GM21717 (cell line): ENCODE measurements at regions not wholly inside any gene's neighbourhood (a gene's known extent, or its start where the extent isn't known, plus 50 kb on each side); places are given as distances from the start of the nearest gene placed in this dataset.

Source experiments
- ATAC-seq: cut with Tn5 transposase; IDR thresholded peaks from one replicate; pipeline ENCODE4 v1.9.1; 2021; ENCODE audit warnings: mild to moderate bottlenecking, moderate library complexity; ENCODE audit not compliant: unreplicated experiment

DNA sequence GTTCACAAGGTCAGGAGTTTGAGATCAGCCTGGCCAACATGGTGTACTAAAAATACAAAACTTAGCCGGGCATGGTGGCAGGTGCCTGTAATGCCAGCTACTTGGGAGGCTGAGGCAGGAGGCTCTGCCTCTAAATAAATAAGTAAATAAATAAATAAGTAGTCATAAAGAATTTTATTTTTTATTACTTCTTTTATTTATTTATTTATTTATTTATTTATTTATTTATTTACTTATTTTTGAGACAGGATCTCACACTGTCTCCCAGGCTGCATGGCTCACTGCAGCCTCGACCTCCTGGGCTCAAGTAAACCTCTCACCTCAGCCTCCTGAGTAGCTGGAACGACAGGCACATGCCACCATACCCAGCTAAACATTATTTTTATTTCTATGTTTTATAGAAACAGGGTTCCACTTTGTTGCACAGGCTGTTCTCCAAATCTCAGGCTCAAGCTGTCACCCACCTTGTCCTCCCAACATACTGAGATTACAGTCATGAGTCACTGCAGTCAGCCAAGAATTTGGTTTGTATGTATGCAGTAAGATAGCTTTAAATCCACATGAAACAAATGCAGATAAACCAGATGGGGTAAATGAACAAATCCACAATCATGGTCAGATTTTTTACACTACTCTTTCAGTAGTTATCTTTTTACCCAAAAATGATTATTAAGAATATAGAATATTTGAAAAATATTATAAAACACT, 523.3 kb upstream of the RGS18 start:
- no peak for ATAC-seq

DNA sequence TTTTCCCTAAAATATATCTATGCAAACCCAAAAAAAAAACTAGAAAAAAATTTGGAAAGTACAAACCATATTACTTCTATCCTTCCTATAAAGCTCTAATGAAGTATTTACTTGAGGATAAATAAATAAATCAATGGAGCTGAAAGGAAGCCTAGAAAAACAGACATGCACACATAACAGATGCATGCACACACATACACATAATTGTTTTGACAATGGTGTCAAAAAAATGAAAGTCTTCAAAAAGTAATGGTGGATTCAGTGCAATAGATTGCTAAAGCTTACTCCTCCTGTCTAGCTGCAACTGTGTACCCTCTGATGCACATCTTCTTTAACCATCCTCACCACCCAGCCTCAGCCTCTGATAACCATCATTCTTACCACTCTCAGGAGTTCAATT, 521.9 kb upstream of the RGS18 start:
- no peak for ATAC-seq

DNA sequence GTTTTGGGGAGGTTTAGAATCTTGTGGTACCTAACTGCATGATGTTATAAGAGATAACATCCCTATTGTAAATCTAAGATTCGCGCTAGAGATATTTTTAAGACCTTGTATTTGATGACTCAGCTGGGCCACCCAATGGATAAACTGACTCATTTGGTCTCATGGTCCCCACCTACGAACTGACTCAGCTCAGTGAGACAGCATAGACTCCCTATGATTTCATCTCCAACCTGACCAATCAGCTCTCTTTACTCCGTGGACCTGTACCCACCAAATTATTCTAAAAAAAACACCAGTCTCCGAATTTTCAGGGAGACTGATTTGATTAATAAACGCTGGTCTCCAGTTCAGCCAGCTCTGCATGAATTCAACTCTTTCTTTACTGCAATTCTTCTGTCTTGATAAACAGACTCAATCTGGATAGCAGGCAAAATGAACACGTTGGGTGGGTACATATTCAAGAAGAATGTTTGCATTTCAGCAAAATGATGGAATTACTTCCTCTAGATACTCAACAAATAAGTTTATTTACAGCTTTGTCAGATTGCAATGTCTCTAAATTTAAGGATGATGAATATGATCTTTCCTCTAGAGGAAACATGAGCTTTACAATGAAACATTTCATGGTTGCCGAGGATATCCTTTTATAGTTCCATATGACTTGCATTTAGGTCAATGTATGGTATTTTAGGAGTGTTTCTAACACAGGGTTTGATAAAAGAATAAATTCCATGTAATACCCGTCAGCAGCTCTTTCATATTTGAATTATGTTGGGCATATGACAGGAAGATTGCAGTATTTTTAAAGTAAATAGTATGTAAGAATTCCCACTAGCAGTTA, 516.6 kb upstream of the RGS18 start:
- no peak for ATAC-seq

DNA sequence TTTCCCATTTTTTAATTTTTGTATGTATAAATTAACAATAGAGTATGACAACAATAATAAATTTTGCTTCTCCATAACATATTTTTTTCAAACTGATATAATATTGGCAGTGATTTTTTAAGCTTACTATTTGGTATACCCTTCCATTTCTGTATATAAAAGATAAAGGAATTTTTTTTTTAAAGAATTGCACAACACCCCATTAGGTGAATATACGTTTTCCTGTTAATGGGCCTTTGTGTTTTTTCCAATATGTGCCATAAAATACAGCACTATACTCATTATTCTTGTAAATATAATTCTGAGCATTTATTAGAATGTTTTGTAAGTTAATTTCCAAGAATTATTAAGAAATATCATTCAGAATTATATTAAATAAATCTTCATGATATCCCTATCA, 515.2 kb upstream of the RGS18 start:
- no peak for ATAC-seq

DNA sequence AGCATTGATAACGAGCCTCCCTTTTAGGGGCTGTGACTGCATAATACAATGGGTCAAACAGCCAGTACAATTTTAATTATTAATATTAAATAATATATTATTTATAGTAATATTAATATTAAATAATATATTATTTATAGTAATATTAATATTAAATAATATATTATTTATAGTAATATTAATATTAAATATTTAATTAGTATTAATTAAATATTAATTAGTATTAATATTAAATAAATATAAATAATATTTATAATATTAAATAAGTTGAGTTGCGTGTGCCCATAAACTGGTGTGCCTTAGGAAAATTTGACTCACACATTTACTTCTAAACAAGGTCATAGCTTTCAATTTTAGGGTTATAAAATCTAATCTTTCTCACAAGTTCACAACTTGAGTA, 509.3 kb upstream of the RGS18 start:
- ATAC-seq: no peak

DNA sequence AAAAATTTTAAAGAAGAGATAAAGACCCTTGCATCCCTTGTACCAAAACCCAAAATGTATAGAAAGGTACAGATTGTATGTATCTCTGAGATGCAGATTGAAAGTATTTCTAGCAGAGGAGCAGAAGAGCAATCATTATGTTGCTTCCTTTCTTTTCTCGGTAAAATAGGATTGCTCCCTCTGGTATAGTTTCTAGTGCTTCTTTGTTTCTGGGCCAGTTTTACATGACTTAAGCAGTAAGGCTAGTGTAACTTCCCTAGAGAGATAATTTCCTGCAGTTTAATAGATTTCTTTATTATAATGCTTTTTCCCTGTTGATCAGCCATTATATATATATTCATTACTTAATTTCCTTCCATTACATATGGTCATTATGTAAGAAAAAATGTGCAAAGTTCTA, 496.2 kb upstream of the RGS18 start:
- ATAC-seq: no peak

DNA sequence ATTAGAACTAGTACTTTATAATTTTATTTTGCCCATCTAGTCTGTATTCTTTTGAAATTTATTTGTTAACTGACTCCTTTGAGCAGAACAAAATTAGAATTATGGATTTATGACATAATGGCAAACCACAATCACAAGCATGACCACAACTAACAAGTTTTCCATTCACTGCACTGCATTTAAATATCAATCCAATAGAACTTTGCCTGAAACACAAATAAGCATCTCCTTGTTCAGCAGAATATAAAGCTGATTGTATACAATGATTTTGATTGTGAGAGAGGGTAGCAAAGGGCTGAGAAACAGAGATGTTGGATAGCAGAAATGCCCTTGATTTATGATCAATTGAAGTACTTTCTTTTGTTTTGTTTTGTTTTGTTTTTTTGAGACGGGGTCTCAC, 495.5 kb upstream of the RGS18 start:
- ATAC-seq: no peak

DNA sequence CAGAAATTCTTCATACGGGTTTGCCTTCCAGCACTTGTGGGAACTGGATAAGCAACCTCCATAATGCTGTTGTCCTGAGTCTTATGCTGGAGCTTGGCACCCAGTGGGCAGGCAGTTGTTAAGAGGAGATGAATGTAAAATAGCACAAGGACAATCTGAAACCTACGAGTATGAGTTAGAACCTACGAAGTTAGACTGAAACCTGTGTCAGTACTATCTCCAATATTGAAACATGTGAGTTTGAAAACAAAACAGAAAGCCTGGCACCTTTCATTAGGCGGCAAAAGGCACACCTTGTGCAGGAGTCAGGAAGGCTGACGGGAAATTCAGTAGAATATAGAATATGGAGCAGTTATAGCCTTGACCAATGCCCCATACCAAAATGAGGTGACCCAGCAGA, 489.7 kb upstream of the RGS18 start:
- ATAC-seq: no peak

DNA sequence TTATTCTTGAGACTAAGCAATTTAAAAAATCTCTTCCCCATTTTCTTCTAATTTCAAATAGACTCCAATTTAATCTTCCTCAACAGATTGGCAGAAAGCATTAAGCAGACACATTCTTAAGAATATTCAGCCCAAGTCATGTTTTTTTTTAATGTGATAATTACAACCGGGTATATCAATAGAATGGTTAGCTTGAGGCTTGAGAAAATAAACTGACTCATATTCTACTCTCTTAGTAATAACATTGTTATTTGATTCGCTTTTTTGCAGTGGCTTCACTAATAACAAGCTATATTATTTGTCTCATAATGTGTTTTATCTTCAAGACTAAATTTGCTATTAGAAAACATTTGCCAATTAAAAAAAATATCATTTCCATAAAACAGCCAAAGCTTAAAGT, 488.6 kb upstream of the RGS18 start:
- ATAC-seq: no peak

DNA sequence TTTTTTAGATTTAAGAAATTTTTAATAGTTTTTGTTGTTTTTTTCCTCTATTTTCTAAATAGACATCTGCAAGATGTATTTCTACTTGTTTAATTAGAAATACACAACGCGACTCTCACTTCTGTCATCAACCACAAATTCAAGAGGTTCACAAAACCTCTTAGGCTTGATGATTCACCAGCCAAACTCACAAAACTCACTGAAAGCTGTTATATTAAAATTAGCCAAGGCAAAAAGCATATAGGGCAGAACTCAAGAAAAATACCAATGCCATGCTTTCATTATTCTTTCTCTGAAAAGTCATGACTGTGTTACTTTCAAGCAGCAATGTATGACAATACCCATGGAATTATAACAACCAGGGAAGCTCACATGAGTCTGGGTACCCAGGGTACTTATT, 487.0 kb upstream of the RGS18 start:
- ATAC-seq: no peak

DNA sequence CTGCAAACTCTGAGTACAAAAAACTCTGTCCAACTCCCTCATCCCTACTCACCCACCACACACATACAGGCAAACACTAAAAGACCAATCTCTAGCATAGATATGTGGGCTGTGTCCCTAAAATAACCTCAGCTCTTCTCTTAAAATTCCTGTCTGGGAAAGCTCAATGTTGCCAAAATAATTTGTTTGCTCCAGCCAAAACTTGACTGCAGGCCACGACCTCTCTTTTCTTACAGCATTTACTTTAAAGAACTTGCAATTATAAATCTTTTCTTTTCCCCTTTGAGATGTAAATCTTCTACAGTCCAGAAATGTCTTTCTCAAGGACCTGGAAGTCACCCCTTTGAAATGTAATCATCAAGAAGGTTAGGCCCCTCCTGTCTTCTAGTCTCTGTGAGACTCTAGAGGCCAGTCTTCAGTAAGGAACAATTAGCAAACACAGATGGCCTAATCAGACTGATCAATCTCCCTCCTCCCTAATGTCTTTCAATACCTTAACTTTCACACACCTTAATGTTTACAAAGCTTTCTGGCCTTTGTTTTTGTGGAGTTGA, 483.6 kb upstream of the RGS18 start:
- no peak for ATAC-seq

DNA sequence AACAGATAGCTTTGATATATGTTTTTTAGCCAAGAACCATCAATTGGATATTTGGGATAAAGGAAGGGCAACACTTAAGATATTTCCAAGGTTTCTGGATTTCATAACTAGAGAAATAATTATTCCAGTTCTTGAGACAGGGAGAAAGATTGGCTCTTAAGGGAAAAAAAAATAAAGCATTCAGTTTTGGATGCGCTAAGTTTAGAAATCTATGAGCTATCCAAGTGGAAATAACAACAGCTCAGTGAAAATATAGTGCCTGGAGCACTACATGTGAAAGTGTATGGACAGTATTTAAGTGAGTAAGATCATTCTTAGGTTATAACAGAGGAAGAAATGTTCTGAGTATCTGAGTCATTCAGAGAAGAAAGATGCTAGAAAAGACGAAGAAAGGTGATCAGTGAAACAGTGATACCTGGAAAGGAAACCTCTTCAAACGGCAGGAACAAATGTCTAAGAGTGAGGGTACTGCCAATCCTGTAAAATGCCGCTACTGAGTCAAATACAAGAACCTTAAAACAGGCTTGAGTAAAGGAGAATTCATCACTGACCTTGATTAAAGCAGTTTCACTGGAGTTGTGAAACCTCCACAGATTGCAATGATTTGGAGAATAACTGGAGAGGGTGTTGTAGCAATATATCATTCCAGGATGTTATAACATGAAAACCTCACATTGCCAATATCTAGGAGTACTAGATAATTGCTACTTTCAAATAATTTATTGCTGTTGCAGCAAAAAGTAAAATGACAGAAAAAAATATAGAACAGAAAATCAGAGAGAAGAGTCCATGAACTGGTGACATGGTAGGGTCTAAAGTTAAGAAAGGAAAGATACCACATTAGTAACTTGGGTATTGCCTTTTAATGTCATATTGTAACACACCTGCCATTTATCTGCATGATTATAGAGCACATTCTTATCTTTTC, 482.1 kb upstream of the RGS18 start:
- no peak for ATAC-seq

DNA sequence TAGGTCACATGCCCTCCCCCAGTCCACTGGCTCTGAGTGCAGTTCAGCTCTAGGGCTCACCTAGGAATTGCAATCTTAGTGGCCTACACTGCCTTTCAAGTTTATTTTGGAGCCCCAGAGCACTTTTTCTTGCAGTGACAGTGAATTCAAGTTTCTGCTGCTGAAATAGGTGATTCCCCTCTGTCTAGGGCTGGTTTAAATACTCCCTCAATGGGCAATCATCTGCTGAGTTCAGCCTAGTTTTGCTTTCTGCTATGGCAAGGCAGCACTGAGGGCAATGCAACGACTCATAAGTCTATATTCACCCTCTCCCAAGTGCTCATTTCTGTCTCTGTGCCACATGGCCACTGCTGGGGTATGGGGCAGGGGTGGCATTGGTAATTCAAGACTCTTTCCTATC, 472.6 kb upstream of the RGS18 start:
- ATAC-seq: no peak

DNA sequence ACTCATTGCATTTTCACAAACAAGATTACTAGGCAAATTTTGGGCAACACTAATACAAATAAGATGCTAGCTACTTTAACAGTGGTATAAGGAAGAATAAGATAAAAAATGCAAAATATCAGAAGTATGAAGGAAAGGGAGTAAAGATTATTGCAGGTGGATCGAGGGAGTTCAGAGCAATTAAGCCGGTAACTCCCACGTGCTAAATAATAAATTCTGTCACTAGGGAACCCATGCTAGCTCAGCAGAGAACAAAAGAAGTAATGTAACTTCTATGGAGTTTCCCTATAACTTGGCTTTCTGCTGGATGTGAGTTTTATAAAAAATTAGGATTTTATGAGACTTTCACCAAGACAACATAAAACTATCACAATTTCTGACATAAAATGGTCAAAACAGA, 470.5 kb upstream of the RGS18 start:
- no peak for ATAC-seq

DNA sequence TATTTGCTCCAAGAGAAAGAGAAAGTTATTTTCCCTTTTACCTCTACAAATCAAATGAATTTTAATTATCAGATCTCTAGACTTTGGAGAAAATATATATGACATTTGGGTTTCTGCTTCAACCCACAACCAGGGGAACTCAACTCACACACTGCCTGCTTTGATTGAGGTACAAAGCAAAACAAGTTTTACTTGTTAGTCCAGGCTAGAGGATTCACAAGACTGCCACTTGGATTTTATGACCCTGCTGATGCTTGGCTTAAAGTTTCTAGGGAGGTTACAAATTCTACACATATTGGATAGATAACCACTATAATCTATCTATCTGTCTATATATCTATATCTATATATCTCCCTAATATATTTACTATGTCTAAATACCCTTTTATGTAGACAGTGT, 467.3 kb upstream of the RGS18 start:
- no peak for ATAC-seq

DNA sequence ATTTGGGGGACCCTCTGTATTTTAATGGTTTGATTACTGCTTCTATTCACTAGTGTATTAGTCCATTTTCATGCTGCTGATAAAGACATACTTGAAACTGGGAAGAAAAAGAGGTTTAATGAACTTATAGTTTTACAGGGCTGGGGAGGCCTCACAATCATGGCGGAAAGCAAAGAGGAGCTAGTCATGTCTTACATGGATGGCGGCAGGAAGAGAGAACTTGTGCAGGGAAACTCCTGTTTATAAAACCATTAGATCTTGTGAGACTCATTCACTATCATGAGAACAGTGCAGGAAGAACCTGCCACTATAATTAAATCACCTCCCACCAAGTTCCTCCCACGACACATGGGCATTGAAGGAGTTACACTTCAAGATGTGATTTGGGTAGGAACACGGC, 464.5 kb upstream of the RGS18 start:
- no peak for ATAC-seq

DNA sequence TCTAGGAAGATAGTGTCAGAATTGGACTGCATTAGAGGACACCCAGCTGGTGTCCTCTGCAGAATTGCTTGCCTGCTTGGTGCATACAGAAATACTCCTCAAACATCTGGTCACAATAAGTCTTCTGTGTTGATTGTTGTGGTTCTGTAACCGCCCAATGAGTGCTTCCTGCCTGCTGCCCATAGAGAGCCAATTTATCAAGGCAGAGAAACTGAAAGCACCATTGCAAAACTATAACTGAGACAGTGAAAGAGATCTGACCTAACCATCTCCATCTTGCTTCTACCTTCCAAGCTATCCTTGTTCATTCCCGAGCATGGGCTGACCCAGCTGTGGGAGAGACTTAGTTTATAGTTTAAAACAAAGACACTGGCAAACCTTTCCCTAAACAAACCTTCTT, 462.4 kb upstream of the RGS18 start:
- peak; percentile 77 for ATAC-seq

DNA sequence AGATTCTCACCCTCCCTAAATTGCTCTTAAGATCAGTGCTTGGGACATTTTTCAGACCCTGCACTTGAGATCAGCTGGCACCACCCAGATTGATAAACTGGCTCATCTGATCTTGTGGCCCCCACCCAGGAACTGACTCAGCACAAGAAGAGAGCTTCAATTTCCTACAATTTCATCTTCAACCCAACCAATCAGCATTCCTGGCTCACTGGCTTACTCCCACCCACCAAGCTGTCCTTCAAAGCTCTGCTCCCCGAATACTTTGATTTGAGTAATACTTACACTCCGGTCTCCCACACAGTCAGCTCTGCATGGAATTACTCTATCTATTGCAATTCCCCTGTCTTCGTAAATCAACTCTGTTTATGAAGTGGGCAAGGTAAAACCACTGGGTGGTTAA, 461.9 kb upstream of the RGS18 start:
- ATAC-seq: no peak

DNA sequence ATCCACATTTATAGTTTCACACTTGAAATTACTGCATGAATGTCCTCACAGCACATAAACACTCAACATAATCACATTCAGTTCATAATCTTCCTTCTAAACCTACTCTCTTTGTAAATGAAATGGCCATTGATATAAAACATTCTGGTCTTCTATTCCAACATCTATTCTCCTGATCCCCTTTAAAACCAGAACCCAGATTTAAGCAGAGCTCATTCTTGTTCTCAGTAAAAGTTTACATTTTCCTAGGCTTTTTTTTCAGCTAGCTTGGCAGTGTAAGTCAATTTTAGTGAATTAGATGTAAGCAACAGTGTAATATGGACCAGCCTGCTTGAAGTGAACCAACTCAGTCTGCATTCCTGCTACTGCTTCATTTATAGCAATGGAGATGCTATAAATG, 460.7 kb upstream of the RGS18 start:
- ATAC-seq: no peak

DNA sequence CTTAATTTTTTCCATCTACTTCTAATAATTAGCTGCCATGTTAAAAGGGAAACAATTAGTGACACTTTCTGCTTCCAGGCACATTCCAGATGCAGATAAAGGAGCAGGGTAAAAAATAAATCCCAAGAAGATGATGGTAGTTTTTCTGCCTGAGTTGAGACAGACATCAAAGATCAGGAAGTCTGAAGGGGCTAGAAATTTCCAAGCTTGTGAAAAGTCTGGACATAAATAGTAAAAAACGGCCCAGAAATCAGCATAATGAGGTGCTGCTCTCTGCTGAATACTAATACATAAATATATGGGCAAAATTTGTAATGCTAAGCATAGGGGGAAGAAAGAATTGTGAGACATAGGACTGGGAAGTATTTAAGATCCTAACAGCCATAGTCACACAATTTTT, 460.0 kb upstream of the RGS18 start:
- ATAC-seq: no peak

DNA sequence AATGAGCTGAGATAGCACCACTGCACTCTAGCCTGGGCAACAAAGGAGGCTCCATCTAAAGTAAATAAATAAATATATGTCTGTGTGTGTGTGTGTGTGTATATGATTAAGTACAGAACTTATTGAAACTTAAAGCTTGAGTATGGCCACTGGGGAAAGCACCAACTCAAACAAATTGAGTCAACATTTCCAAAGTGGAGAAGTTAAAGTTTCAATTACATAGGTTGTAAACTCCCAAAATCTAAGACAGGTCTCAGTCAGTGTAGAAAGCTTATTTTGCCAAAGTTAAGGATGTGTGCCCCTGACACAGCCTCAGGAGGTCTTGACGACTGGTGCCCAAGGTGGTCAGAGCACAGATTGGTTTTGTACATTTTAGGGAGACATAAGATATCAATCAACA, 458.9 kb upstream of the RGS18 start:
- no peak for ATAC-seq
